Smooth muscle cell (in vitro differentiated cells): ENCODE measurements at regions not wholly inside any gene's neighbourhood (a gene's known extent, or its start where the extent isn't known, plus 50 kb on each side); places are given as distances from the start of the nearest gene placed in this dataset.

Experiments
- DNase-seq: peaks from one replicate; lab custom pipeline; 2025; ENCODE audit not compliant: unreplicated experiment; lab: John Stamatoyannopoulos, UW
- H2AFZ ChIP-seq: fragments of 200-600 bp; sonication (generic); 2 replicates; pipeline ENCODE4 v1.6.0; 2016; ENCODE audit warnings: antibody characterized with exemption, low read depth, mild to moderate bottlenecking
- H3F3A ChIP-seq: fragments of 200-600 bp; sonication (generic); 2 replicates; pipeline ENCODE4 v1.6.0; 2017; ENCODE audit warnings: antibody characterized with exemption, low read depth
- H3K27ac ChIP-seq: fragments of 200-600 bp; sonication (generic); 2 replicates; pipeline ENCODE4 v1.5.1; 2016; ENCODE audit warnings: low read depth, mild to moderate bottlenecking
- H3K27me3 ChIP-seq: fragments of 200-600 bp; sonication (generic); 2 replicates; pipeline ENCODE4 v1.6.1; 2016; ENCODE audit warnings: low read depth, mild to moderate bottlenecking
- H3K36me3 ChIP-seq: fragments of 200-600 bp; sonication (generic); 2 replicates; pipeline ENCODE4 v1.5.1; 2016; ENCODE audit warnings: low read depth
- H3K4me1 ChIP-seq: fragments of 200-600 bp; sonication (generic); 2 replicates; pipeline ENCODE4 v1.5.1; 2016; ENCODE audit warnings: low read depth
- H3K4me2 ChIP-seq: fragments of 200-600 bp; sonication (generic); 2 replicates; pipeline ENCODE4 v1.6.0; 2016; ENCODE audit warnings: mild to moderate bottlenecking
- H3K4me3 ChIP-seq: fragments of 200-600 bp; sonication (generic); 2 replicates; pipeline ENCODE4 v1.5.1; 2016; ENCODE audit warnings: mild to moderate bottlenecking
- H3K79me2 ChIP-seq: fragments of 200-600 bp; sonication (generic); 2 replicates; pipeline ENCODE4 v1.6.0; 2016; ENCODE audit warnings: low read depth, mild to moderate bottlenecking
- H3K9ac ChIP-seq: fragments of 200-600 bp; sonication (generic); 2 replicates; pipeline ENCODE4 v1.6.0; 2016; ENCODE audit warnings: low read depth
- H3K9me3 ChIP-seq: fragments of 200-600 bp; sonication (generic); replicated peaks from 2 replicates; pipeline ENCODE4 v1.5.1; 2016; ENCODE audit warnings: low read depth
- H4K20me1 ChIP-seq: fragments of 200-600 bp; sonication (generic); 2 replicates; pipeline ENCODE4 v1.6.0; 2016; ENCODE audit warnings: low read depth
- WGBS: methylation state at CpG from one replicate; pipeline ENCODE4 v1.1.7; 2016; ENCODE audit warnings: low lambda C conversion rate; 5-methylcytosine and 5-hydroxymethylcytosine counted together
- TF ChIP-seq, protein P1 (sequence below): fragments of 200-600 bp; sonication (generic); IDR thresholded peaks from 2 replicates; pipeline ENCODE4 v1.5.1; 2017; ENCODE audit warnings: borderline replicate concordance, mild to moderate bottlenecking, antibody characterized with exemption; ENCODE audit not compliant: insufficient read depth, poor library complexity, severe bottlenecking

- Histone ChIP-seq H3K9me3 (no peaks in the 10 kb centered on the region), H3K9ac (no peak overlapping the region), H2AFZ (no peak overlapping the region), H3K4me2 (no peak overlapping the region), H4K20me1 (no peaks in the 10 kb centered on the region), H3F3A (no peaks in the 10 kb centered on the region), H3K79me2 (no peaks in the 10 kb centered on the region), H3K4me1 (no peaks in the 10 kb centered on the region), H3K27me3 (no peaks in the 10 kb centered on the region), H3K27ac (no peak overlapping the region), H3K4me3 (no peak overlapping the region), H3K36me3 (no peaks in the 10 kb centered on the region)
- DNase-seq, result no peak
- 81% methylated on average over 16 of the region's 20 CpGs for WGBS
- TF ChIP-seq, protein P1, sequence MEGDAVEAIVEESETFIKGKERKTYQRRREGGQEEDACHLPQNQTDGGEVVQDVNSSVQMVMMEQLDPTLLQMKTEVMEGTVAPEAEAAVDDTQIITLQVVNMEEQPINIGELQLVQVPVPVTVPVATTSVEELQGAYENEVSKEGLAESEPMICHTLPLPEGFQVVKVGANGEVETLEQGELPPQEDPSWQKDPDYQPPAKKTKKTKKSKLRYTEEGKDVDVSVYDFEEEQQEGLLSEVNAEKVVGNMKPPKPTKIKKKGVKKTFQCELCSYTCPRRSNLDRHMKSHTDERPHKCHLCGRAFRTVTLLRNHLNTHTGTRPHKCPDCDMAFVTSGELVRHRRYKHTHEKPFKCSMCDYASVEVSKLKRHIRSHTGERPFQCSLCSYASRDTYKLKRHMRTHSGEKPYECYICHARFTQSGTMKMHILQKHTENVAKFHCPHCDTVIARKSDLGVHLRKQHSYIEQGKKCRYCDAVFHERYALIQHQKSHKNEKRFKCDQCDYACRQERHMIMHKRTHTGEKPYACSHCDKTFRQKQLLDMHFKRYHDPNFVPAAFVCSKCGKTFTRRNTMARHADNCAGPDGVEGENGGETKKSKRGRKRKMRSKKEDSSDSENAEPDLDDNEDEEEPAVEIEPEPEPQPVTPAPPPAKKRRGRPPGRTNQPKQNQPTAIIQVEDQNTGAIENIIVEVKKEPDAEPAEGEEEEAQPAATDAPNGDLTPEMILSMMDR, result no peak
Observed at GRCh38 chr4:1563768-1564485, 120.2 kb downstream of the FAM53A start.

GRCh38 chr4:1563241-1563640, 120.9 kb downstream of the FAM53A start:
- 96% methylated on average over 8 of the region's 9 CpGs for WGBS
- no peak for DNase-seq
- H3K4me2 ChIP-seq, result no peak overlapping the region
- H3K9ac ChIP-seq, result no peak overlapping the region
- no peaks in the 10 kb centered on the region for H3K79me2 ChIP-seq
- H3K27ac ChIP-seq, result no peak overlapping the region
- H3K4me3 ChIP-seq, result no peak overlapping the region
- no peaks in the 10 kb centered on the region for H3K27me3 ChIP-seq
- TF ChIP-seq, protein P1, result no peak
- H3K36me3 ChIP-seq, result no peaks in the 10 kb centered on the region
- H3K4me1 ChIP-seq, result no peaks in the 10 kb centered on the region
- no peaks in the 10 kb centered on the region for H3K9me3 ChIP-seq
- H2AFZ ChIP-seq, result no peak overlapping the region
- no peaks in the 10 kb centered on the region for H4K20me1 ChIP-seq
- H3F3A ChIP-seq, result no peaks in the 10 kb centered on the region

- no peaks in the 10 kb centered on the region for H3K9me3 ChIP-seq
- H3K9ac ChIP-seq, result no peak overlapping the region
- TF ChIP-seq, protein P1, result no peak
- H4K20me1 ChIP-seq, result no peaks in the 10 kb centered on the region
- DNase-seq, result no peak
- no peak overlapping the region for H3K4me3 ChIP-seq
- no peak overlapping the region for H3K27ac ChIP-seq
- no peak overlapping the region for H3K4me2 ChIP-seq
- 94% methylated on average over 8 of the region's 12 CpGs for WGBS
- H2AFZ ChIP-seq, result no peak overlapping the region
- no peaks in the 10 kb centered on the region for H3K4me1 ChIP-seq
- no peaks in the 10 kb centered on the region for H3K27me3 ChIP-seq
- H3K36me3 ChIP-seq, result no peaks in the 10 kb centered on the region
- H3K79me2 ChIP-seq, result no peaks in the 10 kb centered on the region
- no peaks in the 10 kb centered on the region for H3F3A ChIP-seq
Observed at GRCh38 chr4:1562771-1563170, 121.3 kb downstream of the FAM53A start.

DNA sequence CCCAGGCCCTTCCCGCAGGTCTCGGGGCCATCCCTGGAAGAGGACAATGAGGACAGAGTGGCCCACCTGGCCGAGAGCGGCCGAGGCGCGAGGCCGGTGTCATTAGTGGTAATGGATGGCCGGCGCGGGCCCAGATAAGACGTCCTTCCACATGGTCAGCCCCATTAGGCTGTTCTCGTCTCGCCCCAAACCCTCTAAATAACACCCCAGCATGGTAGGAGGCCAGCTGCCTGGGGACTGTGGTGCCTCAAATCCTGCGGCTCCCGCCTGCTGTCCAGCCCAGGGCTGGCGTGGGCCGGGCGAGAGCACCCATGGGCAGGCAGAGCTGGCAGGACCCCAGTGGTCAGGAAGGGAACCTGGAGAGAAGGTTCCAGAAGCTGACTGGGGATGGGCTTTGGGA, 121.7 kb downstream of the FAM53A start:
- DNase-seq, result no peak
- Histone ChIP-seq H4K20me1 (no peaks in the 10 kb centered on the region), H3K4me1 (no peaks in the 10 kb centered on the region), H2AFZ (no peak overlapping the region), H3K79me2 (no peaks in the 10 kb centered on the region), H3K9ac (no peak overlapping the region), H3K27me3 (no peaks in the 10 kb centered on the region), H3K9me3 (no peaks in the 10 kb centered on the region), H3K4me2 (no peak overlapping the region), H3F3A (no peaks in the 10 kb centered on the region), H3K27ac (no peak overlapping the region), H3K36me3 (no peaks in the 10 kb centered on the region), H3K4me3 (no peak overlapping the region)
- WGBS, result 96% methylated on average over 19 of the region's 19 CpGs
- TF ChIP-seq, protein P1, result no peak
